ENCODE measurements at regions not wholly inside any gene's neighbourhood (a gene's known extent, or its start where the extent isn't known, plus 50 kb on each side); places are given as distances from the start of the nearest gene placed in this dataset.

- no peak for DNase-seq
Observed at GRCh38 chr20:61191096-61191495, 61.0 kb upstream of the CDH4 start.

GRCh38 chr20:61192337-61192950 is 59.6 kb upstream of the CDH4 start:
- no peak for DNase-seq

- no peak for DNase-seq
Observed at GRCh38 chr20:61193164-61193563, 58.9 kb upstream of the CDH4 start.

All from activated CD4-positive, alpha-beta T cell treated with anti-CD3 and anti-CD28 coated beads for 1 hour (primary cell).